PC-9 (cell line): ENCODE measurements at regions not wholly inside any gene's neighbourhood (a gene's known extent, or its start where the extent isn't known, plus 50 kb on each side); places are given as distances from the start of the nearest gene placed in this dataset.

Experiments used
- CTCF ChIP-seq: fragments of 200-600 bp; sonication (generic); conservative IDR thresholded peaks from 2 replicates; pipeline ENCODE4 v1.6.1; 2017; ENCODE audit warnings: mixed run types, antibody characterized with exemption, mild to moderate bottlenecking, moderate library complexity
- EZH2 ChIP-seq: fragments of 200-600 bp; sonication (generic); IDR thresholded peaks from 2 replicates; pipeline ENCODE4 v1.8.0; 2017; ENCODE audit warnings: antibody characterized with exemption, low read depth

- no peak for TF ChIP-seq CTCF
- no peak for TF ChIP-seq EZH2
Measured at GRCh38 chr3:65148687-65149086, 460.9 kb upstream of the ADAMTS9 start.
